ENCODE measurements at regions not wholly inside any gene's neighbourhood (a gene's known extent, or its start where the extent isn't known, plus 50 kb on each side); places are given as distances from the start of the nearest gene placed in this dataset.
"Not testable (repeated sequence)": the region's sequence is repeated elsewhere in the genome, so short reads cannot be mapped to it uniquely, and the experiment has no call there.

- Histone ChIP-seq H3K9ac (ENCODE audit: low read length) (no peak overlapping the region), H3K27ac (ENCODE audit: low read length) (no peak overlapping the region), H3K36me3 (ENCODE audit: control insufficient read depth, low read depth, low read length) (no peaks in the 10 kb centered on the region), H3K27me3 (ENCODE audit: control insufficient read depth, insufficient read depth, low read length) (no peaks in the 10 kb centered on the region), H3K4me3 (ENCODE audit: low read length) (no peak overlapping the region), H3K4me1 (ENCODE audit: control insufficient read depth, low read depth, low read length) (no peaks in the 10 kb centered on the region), H3K9me3 (ENCODE audit: control insufficient read depth, low read depth, low read length) (no peaks in the 10 kb centered on the region)
Measured at GRCh38 chr4:129839687-129840086, 743.7 kb downstream of the C4orf33 start.

DNA sequence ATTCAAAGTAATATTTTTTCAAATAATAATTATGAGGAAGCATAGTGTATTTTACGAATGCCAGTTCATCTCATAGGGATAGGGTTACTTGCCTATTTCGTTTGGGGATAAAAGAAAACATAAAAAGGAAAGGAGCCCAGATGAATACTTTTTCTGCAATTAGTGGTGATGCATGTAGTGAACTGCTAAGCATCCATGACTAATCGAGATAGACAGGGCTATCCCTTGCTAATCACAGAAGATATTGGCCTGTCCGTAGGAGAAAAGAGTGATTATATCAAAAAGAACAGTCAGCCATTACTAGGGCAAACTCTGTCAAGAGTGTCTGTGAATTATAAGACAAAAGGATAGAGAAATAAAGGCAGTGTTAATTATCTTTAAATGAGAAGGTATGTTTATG lies 746.1 kb downstream of the C4orf33 start:
- no peaks in the 10 kb centered on the region for H3K9me3 ChIP-seq (ENCODE audit: control insufficient read depth, low read depth, low read length)
- H3K27me3 ChIP-seq (ENCODE audit: control insufficient read depth, insufficient read depth, low read length) = no peaks in the 10 kb centered on the region
- no peaks in the 10 kb centered on the region for H3K4me1 ChIP-seq (ENCODE audit: control insufficient read depth, low read depth, low read length)
- no peak overlapping the region for H3K9ac ChIP-seq (ENCODE audit: low read length)
- no peaks in the 10 kb centered on the region for H3K36me3 ChIP-seq (ENCODE audit: control insufficient read depth, low read depth, low read length)
- H3K27ac ChIP-seq (ENCODE audit: low read length) = no peak overlapping the region
- no peak overlapping the region for H3K4me3 ChIP-seq (ENCODE audit: low read length)

- H3K9me3 ChIP-seq (ENCODE audit: control insufficient read depth, low read depth, low read length) = no peaks in the 10 kb centered on the region
- no peak overlapping the region for H3K4me3 ChIP-seq (ENCODE audit: low read length)
- no peaks in the 10 kb centered on the region for H3K27me3 ChIP-seq (ENCODE audit: control insufficient read depth, insufficient read depth, low read length)
- no peak overlapping the region for H3K27ac ChIP-seq (ENCODE audit: low read length)
- H3K36me3 ChIP-seq (ENCODE audit: control insufficient read depth, low read depth, low read length) = no peaks in the 10 kb centered on the region
- no peaks in the 10 kb centered on the region for H3K4me1 ChIP-seq (ENCODE audit: control insufficient read depth, low read depth, low read length)
- no peak overlapping the region for H3K9ac ChIP-seq (ENCODE audit: low read length)
Measured at GRCh38 chr4:129852434-129852833, 756.5 kb downstream of the C4orf33 start.

DNA sequence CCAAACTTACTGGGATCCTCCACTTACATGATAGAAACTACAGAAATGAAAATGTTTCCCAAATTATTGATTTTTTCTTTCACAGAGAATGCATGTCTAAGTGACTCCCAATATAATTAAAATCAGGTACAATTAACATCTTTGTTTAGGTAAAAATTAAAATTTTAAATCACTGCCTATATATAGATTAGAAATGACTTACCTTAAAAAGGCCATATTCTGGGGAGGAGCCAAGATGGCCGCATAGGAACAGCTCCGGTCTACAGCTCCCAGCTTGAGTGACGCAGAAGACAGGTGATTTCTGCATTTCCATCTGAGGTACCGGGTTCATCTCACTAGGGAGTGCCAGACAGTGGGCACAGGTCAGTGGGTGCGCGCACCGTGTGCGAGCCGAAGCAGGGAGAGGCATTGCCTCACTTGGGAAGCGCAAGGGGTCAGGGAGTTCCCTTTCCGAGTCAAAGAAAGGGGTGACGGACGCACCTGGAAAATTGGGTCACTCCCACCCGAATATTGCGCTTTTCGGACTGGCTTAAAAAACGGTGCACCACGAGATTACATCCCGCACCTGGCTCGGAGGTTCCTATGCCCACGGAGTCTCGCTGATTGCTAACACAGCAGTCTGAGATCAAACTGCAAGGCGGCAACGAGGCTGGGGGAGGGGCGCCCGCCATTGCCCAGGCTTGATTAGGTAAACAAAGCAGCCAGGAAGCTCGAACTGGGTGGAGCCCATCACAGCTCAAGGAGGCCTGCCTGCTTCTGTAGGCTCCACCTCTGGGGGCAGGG lies 757.9 kb downstream of the C4orf33 start:
- not testable (repeated sequence) for H3K4me3 ChIP-seq (ENCODE audit: low read length); H3K36me3 ChIP-seq (ENCODE audit: control insufficient read depth, low read depth, low read length); H3K9me3 ChIP-seq (ENCODE audit: control insufficient read depth, low read depth, low read length); H3K27ac ChIP-seq (ENCODE audit: low read length); H3K4me1 ChIP-seq (ENCODE audit: control insufficient read depth, low read depth, low read length); H3K9ac ChIP-seq (ENCODE audit: low read length); H3K27me3 ChIP-seq (ENCODE audit: control insufficient read depth, insufficient read depth, low read length)

- H3K4me3 ChIP-seq (ENCODE audit: low read length) = no peak overlapping the region
- no peaks in the 10 kb centered on the region for H3K27me3 ChIP-seq (ENCODE audit: control insufficient read depth, insufficient read depth, low read length)
- H3K4me1 ChIP-seq (ENCODE audit: control insufficient read depth, low read depth, low read length) = peaks cover 13% of the 10 kb centered on the region
- no peak overlapping the region for H3K9ac ChIP-seq (ENCODE audit: low read length)
- H3K27ac ChIP-seq (ENCODE audit: low read length) = no peak overlapping the region
- H3K9me3 ChIP-seq (ENCODE audit: control insufficient read depth, low read depth, low read length) = no peaks in the 10 kb centered on the region
- H3K36me3 ChIP-seq (ENCODE audit: control insufficient read depth, low read depth, low read length) = no peaks in the 10 kb centered on the region
Measured at GRCh38 chr4:129862461-129862860, 766.5 kb downstream of the C4orf33 start.

GRCh38 chr4:129863206-129863605 lies 767.3 kb downstream of the C4orf33 start:
- H3K27ac ChIP-seq (ENCODE audit: low read length) = no peak overlapping the region
- H3K9ac ChIP-seq (ENCODE audit: low read length) = no peak overlapping the region
- H3K27me3 ChIP-seq (ENCODE audit: control insufficient read depth, insufficient read depth, low read length) = no peaks in the 10 kb centered on the region
- H3K4me3 ChIP-seq (ENCODE audit: low read length) = no peak overlapping the region
- peaks cover 13% of the 10 kb centered on the region for H3K4me1 ChIP-seq (ENCODE audit: control insufficient read depth, low read depth, low read length)
- H3K9me3 ChIP-seq (ENCODE audit: control insufficient read depth, low read depth, low read length) = no peaks in the 10 kb centered on the region
- H3K36me3 ChIP-seq (ENCODE audit: control insufficient read depth, low read depth, low read length) = no peaks in the 10 kb centered on the region

DNA sequence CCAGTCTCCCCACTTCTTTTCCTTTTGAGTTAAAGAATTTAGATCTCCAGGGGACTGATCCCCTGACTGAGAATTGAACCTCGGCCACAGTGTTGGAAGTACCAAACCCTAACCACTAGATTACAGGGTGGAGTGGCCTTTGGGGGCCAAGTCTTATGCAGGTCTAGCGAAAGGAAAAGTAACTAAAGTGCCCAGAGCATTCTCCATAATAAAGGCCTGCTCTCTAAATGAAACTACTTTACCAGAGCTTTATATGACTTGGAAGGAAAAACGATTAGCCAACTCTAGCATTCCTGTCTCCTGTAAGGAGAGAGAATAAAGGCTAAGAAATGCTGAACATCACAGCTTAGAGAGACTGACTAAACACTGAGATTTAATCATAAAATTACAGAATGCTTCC lies 788.0 kb downstream of the C4orf33 start:
- H3K9ac ChIP-seq (ENCODE audit: low read length) = no peak overlapping the region
- no peaks in the 10 kb centered on the region for H3K36me3 ChIP-seq (ENCODE audit: control insufficient read depth, low read depth, low read length)
- H3K27ac ChIP-seq (ENCODE audit: low read length) = no peak overlapping the region
- peaks cover 6% of the 10 kb centered on the region for H3K4me1 ChIP-seq (ENCODE audit: control insufficient read depth, low read depth, low read length)
- no peaks in the 10 kb centered on the region for H3K9me3 ChIP-seq (ENCODE audit: control insufficient read depth, low read depth, low read length)
- H3K4me3 ChIP-seq (ENCODE audit: low read length) = no peak overlapping the region
- no peaks in the 10 kb centered on the region for H3K27me3 ChIP-seq (ENCODE audit: control insufficient read depth, insufficient read depth, low read length)

DNA sequence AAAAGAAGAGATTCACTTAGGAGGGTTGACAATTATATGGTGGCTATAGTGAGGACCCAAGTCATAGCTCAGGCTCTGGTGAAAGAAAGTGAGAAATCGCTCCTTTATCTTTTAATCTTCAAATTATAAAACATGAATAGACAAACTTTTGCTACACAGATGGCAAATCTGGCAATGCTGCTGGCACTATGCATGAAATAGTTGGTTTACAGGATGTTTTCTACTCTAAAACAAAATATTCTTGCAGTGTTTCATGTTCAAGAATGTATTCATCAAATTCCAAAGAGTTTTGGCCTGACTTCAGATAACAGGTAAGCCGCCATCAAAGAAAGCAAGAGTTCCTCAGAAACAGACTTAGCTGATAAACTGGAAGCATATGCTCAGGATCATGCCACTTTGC lies 801.2 kb downstream of the C4orf33 start:
- Histone ChIP-seq H3K4me1 (ENCODE audit: control insufficient read depth, low read depth, low read length) (no peaks in the 10 kb centered on the region), H3K4me3 (ENCODE audit: low read length) (no peak overlapping the region), H3K27me3 (ENCODE audit: control insufficient read depth, insufficient read depth, low read length) (no peaks in the 10 kb centered on the region)

GRCh38 chr4:129899849-129900248 lies 803.9 kb downstream of the C4orf33 start:
- H3K4me3 ChIP-seq (ENCODE audit: low read length) = no peak overlapping the region
- no peaks in the 10 kb centered on the region for H3K4me1 ChIP-seq (ENCODE audit: control insufficient read depth, low read depth, low read length)
- H3K27me3 ChIP-seq (ENCODE audit: control insufficient read depth, insufficient read depth, low read length) = no peaks in the 10 kb centered on the region
- H3K36me3 ChIP-seq (ENCODE audit: control insufficient read depth, low read depth, low read length) = no peaks in the 10 kb centered on the region
- H3K9me3 ChIP-seq (ENCODE audit: control insufficient read depth, low read depth, low read length) = no peaks in the 10 kb centered on the region
- H3K27ac ChIP-seq (ENCODE audit: low read length) = no peak overlapping the region
- no peak overlapping the region for H3K9ac ChIP-seq (ENCODE audit: low read length)

More for the DNA sequence above, 801.2 kb downstream of the C4orf33 start:
- H3K9me3 ChIP-seq (ENCODE audit: control insufficient read depth, low read depth, low read length) = no peaks in the 10 kb centered on the region
- H3K9ac ChIP-seq (ENCODE audit: low read length) = no peak overlapping the region
- no peak overlapping the region for H3K27ac ChIP-seq (ENCODE audit: low read length)
- H3K36me3 ChIP-seq (ENCODE audit: control insufficient read depth, low read depth, low read length) = no peaks in the 10 kb centered on the region

GRCh38 chr4:129900430-129900953 lies 804.5 kb downstream of the C4orf33 start:
- no peaks in the 10 kb centered on the region for H3K4me1 ChIP-seq (ENCODE audit: control insufficient read depth, low read depth, low read length)
- no peaks in the 10 kb centered on the region for H3K36me3 ChIP-seq (ENCODE audit: control insufficient read depth, low read depth, low read length)
- H3K4me3 ChIP-seq (ENCODE audit: low read length) = no peak overlapping the region
- H3K9ac ChIP-seq (ENCODE audit: low read length) = no peak overlapping the region
- no peaks in the 10 kb centered on the region for H3K9me3 ChIP-seq (ENCODE audit: control insufficient read depth, low read depth, low read length)
- no peak overlapping the region for H3K27ac ChIP-seq (ENCODE audit: low read length)
- no peaks in the 10 kb centered on the region for H3K27me3 ChIP-seq (ENCODE audit: control insufficient read depth, insufficient read depth, low read length)

- Histone ChIP-seq H3K27me3 (ENCODE audit: control insufficient read depth, insufficient read depth, low read length) (no peaks in the 10 kb centered on the region), H3K4me3 (ENCODE audit: low read length) (no peak overlapping the region), H3K27ac (ENCODE audit: low read length) (no peak overlapping the region), H3K9ac (ENCODE audit: low read length) (no peak overlapping the region), H3K36me3 (ENCODE audit: control insufficient read depth, low read depth, low read length) (no peaks in the 10 kb centered on the region), H3K4me1 (ENCODE audit: control insufficient read depth, low read depth, low read length) (no peaks in the 10 kb centered on the region), H3K9me3 (ENCODE audit: control insufficient read depth, low read depth, low read length) (no peaks in the 10 kb centered on the region)
Measured at GRCh38 chr4:129901205-129901604, 805.3 kb downstream of the C4orf33 start.

GRCh38 chr4:129903861-129904260 lies 807.9 kb downstream of the C4orf33 start:
- Histone ChIP-seq H3K9ac (ENCODE audit: low read length) (no peak overlapping the region), H3K4me3 (ENCODE audit: low read length) (no peak overlapping the region), H3K27me3 (ENCODE audit: control insufficient read depth, insufficient read depth, low read length) (no peaks in the 10 kb centered on the region), H3K36me3 (ENCODE audit: control insufficient read depth, low read depth, low read length) (no peaks in the 10 kb centered on the region), H3K9me3 (ENCODE audit: control insufficient read depth, low read depth, low read length) (no peaks in the 10 kb centered on the region), H3K27ac (ENCODE audit: low read length) (no peak overlapping the region), H3K4me1 (ENCODE audit: control insufficient read depth, low read depth, low read length) (no peaks in the 10 kb centered on the region)

All from iPS-18a (cell line).